A204.1 (cell line): ENCODE measurements at regions not wholly inside any gene's neighbourhood (a gene's known extent, or its start where the extent isn't known, plus 50 kb on each side); places are given as distances from the start of the nearest gene placed in this dataset.
A peak's percentile ranks its signal among the peaks of the same experiment; 100 is the strongest.
"Not testable (repeated sequence)": the region's sequence is repeated elsewhere in the genome, so short reads cannot be mapped to it uniquely, and the experiment has no call there.

Experiments
- FAIRE-seq: peaks from 2 replicates; lab custom pipeline; 2012; peaks lifted over from hg19 to GRCh38; lab: Jason Lieb, UNC

DNA sequence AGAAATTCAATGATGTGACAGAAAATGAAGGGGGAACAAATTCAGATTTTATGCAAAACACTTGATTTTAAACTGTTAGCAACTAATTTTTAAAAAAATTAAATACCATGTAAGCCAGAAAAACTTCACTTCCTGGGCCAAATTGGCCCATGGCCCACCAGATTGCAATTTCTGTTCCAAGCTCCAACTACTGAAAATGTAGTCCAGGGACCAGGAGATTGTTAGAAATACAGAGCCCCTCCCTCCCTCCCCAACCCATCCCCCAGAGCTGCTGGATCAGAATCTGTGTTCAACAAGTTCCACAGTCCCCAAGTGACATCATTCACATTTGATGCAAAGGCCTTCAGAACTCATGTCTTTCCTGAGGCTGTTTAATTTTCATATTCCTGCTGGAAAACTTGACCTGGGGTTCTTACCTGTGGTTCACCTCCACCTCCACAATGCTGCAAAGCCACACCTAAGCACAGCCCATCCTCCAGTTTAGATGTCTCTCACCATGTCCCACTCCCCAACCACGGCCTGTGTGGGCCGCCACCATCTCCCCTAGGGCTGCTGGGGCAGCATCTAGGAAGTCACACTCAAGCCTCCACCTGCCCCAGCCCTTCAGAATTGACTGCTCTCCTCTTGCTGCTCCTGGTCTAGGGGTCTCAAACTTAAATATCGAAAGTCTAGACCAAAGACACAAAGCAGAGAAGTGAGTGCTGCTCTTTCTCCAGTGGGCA, 482.0 kb downstream of the UQCRFS1 start:
- FAIRE-seq: no peak

DNA sequence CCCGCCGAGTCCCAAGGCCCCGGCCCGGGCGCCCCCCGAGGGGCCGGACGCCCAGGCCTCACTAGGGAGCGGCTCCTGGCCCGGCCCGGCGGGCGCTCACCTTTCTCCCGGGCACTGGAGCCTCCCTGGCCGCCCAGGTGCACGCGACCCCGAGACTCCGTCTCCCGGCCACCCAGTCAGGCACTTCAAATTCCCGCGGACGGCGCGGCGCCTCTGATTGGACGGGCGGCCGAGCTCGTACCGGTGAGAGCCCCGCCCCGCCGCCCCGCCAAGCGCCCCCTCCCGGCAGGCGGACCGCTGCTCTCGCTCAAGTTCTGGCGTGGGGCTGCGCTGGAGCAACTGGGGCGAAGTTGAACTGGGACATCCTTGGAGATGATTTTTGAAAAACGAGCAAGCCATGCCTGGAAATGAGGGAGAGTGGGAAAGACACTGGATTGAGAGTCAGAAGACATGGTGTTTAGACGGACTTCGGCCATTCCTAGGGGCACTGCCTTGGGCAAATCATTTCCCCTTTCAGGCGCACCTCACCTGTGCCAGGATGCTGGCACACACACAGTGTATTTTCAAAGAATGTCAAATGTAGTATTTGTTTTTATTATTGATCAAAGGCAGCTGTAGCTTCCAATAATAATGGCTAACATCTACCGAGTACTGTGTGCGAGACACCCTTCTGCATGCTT, 485.3 kb downstream of the UQCRFS1 start:
- no peak for FAIRE-seq

DNA sequence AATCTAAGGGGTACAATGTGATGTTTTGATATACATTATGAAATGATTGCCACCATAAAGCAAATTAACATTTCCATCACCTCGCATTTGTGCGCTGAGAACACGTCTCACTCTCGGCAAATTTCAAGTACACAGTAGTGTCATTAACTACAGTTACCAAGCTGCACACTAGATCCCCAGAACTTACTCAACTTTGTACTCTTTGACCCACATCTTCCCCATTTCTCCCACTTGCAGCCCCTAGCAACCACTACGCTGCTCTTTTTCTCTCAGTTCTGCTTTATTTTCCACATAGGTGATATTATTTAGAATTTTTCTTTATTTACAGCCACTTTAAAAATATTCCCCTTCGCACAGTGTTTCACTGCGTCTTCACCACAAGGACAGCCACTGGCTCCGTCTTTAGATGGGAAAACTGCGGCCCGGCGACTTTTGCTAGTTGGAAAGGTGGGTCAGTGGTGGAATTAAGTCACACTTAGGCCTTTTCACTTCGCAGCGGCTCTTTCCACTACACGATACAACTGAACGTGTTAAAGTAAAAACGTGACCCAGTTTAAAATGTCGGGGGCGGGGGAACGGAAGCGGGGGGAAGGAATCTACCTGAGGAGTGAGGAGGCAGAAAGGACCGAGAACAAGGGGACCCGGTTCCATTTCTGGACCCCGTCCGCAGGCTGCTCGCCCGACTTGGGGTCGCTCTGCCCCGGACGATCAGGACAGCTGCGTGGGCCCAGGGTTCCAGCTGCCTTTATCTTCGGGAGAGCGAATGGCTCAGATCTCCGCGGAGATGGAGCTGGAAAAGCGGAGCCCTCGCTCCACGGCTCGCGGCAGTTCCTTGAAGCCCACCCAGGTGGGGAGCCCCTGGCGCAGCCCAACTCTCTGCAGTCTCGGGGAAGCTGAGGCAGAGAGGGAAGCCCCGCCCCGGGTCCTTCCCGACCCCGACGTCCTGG, 486.1 kb downstream of the UQCRFS1 start:
- no peak for FAIRE-seq

DNA sequence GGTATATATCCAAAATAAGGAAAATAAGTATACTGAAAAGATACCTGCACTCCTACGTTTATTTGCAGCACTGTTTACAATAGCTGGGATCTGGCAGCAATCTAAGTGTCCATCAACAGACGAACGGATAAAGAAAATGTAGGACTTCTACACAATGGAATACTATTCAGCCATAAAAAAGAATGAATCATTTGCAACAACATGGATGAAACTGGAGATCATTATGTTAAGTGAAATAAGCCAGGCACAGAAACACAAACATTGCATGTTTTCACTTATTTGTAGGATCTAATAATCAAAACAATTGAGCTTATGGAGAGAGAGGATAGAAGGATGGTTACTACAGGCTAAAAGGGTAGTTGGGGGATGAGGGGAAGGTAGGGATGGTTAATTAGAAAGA, 494.0 kb downstream of the UQCRFS1 start:
- no peak for FAIRE-seq

DNA sequence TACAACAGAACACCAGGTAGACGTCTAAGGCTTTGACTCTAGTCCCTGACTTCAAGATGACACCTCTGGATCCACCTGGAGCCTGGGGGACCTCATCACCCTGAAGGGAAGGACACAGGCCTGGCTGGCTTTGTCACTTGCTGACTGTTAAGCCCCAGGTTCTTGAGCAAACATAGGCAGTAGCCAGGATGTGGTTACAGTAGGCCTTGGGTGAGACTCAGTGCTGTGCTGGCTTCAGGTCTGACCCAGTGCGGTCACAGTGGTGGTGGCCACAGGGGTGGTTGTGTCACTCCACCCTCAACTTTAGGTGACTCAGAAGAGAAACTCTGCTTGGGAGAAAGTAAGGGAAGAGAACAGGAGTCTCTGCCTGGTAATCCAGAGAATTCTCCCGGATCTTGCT, 497.8 kb downstream of the UQCRFS1 start:
- no peak for FAIRE-seq

DNA sequence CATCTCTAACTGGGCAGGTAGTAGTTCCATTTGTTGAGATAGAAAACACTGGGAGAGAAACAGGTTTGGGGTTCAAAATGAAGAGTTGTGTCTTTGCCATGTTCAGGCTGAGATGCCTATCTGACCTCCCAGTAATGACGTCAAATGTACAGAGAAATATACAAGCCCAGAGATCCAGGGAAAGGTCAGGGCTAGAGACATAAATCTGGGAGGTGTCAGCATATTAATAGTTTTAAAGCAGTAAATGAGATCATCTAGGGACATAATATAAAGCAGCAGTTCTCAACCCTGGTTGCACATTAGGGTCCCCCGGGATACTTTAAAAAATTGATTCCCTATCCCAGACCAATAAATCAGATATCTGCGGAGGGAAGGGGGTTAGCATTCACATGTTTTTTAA, 501.5 kb downstream of the UQCRFS1 start:
- no peak for FAIRE-seq

DNA sequence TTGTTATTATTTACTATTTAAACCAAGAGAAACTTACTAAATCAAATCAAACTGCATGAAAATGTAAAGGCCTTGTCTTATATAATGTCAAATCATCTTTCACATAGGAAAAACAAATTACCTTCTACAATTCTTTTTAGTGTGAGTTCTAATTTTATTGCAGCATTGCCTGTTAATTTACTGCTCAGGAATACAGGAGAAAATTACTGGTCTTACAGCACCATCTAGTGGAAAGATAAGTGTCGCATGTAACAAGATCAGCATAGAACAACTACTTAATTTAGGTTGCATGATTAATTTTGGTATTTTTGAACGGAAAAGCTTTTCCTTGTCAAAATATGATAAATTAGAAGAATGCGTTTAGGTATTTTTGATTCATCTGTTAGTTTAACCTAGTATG, 502.7 kb downstream of the UQCRFS1 start:
- FAIRE-seq: peak; percentile 96

DNA sequence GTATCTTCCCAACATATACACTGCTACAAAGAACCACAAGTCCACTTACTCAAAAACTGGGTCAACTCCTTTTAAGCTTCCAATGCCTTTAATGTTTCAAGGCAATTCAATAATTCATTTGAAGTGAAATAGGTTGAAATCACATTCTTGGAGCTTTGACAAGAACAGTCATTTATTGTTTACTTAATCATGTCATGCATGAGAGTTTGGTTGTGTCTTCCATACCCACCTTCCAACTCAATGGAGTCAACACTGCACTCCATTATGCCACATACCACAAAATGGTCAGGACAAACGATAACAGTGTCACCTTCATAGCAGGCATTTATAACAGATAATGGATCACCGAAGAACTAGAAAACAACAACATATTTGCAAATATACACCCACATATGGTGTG, 506.3 kb downstream of the UQCRFS1 start:
- no peak for FAIRE-seq

DNA sequence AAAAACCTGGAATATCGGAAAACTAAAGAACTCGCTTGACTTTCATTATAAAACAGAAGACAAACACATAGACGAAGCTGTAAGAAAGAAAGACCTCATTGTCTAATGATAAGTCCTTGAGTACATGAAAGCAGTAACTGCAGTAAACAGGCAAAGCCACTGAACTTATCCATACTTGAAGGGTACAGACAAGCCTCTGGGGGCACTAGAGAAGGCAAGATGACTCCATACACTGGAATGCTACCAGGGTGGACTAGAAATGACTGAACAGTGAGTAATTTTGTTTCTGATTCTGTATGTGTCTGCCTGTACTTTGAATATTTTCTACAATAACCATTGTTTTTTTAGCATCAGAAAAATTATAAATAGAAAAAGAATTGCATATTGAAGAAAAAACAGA, 507.9 kb downstream of the UQCRFS1 start:
- FAIRE-seq: no peak

- FAIRE-seq: no peak
These were observed 509.5 kb downstream of the UQCRFS1 start for GRCh38 chr19:28703400-28703956.

- FAIRE-seq: no peak
These were observed 511.5 kb downstream of the UQCRFS1 start for GRCh38 chr19:28701491-28701890.

DNA sequence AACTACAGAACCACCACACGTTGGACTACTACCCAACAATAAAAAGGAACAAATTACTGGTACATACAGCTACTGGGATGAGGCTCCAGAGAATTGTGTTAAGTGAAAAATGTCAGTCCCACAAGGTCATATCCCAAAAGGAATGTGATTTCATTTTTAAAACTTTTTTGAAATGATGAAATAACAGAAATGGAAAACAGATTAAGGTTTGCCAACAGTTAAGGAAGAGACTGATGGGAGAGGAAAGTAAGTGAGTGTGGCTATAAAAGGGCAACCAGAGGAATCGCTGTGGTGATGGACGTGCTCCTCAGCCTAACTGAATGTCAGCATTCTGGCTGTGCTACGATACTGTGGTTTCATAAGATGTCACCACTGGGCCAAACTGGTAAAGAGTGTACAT, 512.8 kb downstream of the UQCRFS1 start:
- FAIRE-seq: no peak

DNA sequence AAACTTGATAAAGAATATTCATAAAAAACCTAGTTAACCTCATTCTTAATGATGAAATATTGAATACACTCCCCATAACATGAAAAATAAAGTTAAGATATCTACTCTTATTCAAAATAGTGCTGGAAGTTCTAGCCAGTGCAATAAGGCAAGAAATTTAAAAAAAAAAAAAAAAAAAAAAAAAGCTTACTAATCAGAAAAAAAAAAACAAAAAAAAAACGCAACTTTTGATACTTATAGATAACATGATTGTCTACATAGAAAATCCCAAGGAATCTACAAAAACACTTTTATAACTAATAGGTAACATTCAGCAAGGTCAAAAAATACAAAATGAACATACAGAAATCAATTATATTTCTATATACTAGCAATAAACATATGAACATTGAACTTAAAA, 515.6 kb downstream of the UQCRFS1 start:
- FAIRE-seq: peak; percentile 32

DNA sequence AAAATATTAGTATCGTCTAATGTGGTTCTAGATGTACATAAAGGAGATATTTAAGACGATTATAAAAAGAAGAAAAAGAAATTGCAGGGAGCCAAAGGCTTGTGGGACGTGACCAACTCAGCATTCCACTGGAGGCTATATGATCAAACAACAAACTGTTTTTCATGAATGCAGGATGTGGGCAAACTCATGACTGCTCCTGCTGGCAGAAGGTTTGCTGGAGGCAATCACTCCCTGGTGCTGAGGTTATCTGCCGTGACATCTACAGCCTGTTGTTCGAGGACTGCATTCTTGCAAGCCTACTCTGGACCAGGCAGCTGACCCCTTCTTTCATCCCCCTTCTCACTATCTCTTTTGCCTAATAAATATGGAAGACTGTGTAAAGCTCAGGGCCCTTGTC, 518.1 kb downstream of the UQCRFS1 start:
- no peak for FAIRE-seq

GRCh38 chr19:28691683-28692082, 521.3 kb downstream of the UQCRFS1 start:
- no peak for FAIRE-seq

GRCh38 chr19:28689464-28689863, 523.5 kb downstream of the UQCRFS1 start:
- FAIRE-seq: not testable (repeated sequence)

DNA sequence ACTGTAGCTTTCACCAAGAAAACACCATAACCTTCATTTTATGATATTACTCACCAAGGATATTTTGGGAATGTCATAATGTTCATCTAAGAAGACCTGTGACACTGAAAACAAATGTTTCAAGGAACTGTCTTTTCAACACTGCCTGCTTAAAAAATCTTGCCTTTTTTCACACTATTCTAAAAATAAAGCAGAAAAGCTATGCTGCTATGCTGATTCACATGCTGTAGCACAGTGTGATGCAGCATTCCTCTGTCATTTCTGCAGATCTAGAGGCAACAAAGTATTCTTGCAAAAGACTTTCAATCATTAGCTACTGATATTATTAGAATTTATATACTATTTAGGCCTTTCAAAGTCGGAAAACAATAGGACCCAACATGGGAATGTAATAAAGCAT, 525.7 kb downstream of the UQCRFS1 start:
- FAIRE-seq: no peak

DNA sequence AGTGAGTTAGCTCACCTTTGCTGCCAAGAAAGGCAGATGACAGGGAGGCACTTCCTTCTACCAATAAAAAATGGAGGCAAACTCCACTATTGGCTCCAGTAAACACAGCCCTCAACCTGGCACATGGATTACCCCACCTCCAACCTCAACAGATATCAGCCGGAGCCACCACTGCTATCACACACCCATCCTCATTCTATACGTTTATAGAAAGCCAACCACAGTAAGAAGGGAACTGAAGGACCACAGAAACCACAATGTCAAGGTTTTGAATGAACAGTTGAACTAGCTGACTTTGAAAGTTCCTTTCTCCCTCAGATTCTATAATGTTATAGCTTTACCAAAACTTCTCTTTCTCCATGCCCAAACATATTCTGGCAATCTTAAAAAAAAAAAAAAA, 526.2 kb downstream of the UQCRFS1 start:
- no peak for FAIRE-seq

DNA sequence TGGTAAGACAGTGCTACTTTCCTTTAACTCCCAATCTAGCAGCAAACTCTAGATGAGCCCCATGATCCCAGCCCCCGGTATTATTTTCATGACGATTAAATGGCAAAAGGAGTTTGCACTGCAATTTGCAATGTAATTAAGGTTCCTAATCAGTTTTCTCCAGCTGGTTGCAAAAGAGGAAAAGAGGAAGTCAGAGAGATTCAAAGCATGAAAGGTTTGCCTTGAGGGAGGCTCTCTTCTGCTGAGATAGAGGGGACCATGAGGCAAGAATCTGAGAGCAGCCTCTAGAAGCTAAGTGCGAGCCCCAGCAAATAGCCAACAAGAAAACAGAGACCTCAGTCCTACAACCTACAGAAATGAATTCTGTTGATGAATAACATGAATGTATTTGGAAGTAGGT, 527.1 kb downstream of the UQCRFS1 start:
- FAIRE-seq: no peak

GRCh38 chr19:28685077-28685476, 527.9 kb downstream of the UQCRFS1 start:
- not testable (repeated sequence) for FAIRE-seq

GRCh38 chr19:28680111-28680510, 532.8 kb downstream of the UQCRFS1 start:
- no peak for FAIRE-seq

GRCh38 chr19:28670836-28671235, 542.1 kb downstream of the UQCRFS1 start:
- no peak for FAIRE-seq

DNA sequence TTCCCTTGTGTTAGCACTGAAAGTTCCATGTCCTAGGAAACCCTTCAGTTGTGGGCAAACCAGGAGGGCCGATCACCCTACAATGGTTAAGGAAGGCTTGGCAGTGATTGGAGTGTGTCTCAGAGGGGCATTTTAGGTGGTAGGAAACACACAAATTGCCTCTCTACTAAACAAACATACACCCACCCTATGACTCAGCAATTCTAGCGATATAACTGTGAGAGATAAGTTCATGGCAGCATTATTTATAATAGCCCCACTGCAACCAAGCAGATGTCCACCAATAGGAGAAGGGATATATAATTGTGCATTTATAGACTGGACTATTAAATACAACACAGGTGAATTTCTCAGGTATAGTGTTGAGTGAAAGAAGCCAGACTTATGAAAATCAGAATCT, 543.1 kb downstream of the UQCRFS1 start:
- FAIRE-seq: no peak
